HG03060 (cell line): ENCODE measurements at regions not wholly inside any gene's neighbourhood (a gene's known extent, or its start where the extent isn't known, plus 50 kb on each side); places are given as distances from the start of the nearest gene placed in this dataset.
"Not testable (repeated sequence)": the region's sequence is repeated elsewhere in the genome, so short reads cannot be mapped to it uniquely, and the experiment has no call there.

Experiments used
- ATAC-seq: cut with Tn5 transposase; IDR thresholded peaks from one replicate; pipeline ENCODE4 v1.9.1; 2021; ENCODE audit warnings: low read depth, moderate number of reproducible peaks; ENCODE audit not compliant: unreplicated experiment

DNA sequence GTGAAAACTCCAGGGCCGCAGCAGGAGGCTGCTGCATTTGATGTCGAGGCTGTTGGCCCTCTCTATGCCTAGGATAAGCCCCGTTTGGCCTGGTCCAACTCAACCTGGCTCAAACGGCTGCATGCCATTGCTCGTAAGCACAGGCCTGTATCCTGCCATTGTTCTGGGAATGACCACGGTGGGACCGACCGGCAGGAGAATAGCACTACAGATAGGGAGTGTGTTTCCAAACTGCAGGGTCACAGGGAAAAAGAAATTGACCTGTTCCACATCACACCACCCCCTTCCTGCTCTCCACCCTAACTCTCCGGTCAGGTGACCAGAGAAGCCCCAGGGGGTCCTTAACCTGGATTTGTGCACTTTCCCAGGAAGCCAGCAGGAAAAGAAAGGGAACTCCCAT, 278.7 kb upstream of the KLF4 start:
- ATAC-seq, result no peak

DNA sequence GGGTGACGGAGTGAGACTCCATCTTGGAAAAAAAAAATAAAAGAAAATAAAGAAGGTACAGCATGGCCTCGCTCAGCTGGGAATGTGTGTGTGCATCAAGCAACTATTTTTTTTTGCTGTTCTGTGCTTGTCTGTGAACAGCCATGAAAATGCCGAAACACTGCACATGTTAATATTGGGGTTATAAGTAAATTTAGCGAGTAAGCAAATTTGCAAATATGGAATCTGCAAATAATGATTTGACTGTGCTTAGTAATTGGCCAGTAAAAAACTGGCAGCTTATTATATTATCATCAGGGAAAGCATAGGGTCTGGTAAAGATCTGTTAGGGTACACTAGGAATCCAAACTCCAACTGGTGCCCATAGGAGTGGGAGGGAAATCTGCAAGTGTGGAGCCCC, 278.1 kb upstream of the KLF4 start:
- no peak for ATAC-seq

DNA sequence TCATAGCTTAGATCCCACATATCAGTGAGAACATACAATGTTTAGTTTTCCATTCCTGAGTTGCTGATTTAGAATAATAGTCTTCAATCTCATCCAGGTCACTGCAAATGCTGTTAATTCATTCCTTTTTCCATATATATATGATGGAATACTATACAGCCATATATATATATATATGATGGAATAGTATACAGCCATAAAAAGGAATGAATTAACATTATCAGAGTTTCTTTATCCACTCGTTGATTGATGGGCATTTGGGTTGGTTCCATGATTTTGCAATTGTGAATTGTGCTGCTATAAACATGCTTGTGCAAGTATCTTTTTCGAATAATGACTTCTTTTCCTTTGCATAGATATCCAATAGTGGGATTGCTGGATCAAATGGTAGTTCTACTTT, 273.9 kb upstream of the KLF4 start:
- not testable (repeated sequence) for ATAC-seq

DNA sequence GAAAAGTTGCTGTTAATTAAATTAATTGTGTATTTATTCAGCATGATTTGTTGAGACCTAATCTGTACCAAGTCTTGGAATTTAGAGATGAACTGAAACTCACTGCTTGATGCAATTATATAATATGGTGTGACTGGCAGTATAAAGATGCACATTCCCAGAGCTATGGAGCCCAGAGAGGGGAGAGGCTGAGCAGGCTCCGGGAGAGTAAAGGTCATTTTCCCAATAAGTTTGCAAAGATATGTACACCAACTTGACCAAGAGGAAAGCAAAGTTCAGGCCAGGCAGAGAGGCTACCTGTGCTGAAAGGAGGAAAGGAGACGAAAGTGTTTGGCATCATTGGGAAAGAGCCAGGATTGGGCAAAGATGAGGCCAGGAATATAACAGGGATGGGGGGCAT, 271.7 kb upstream of the KLF4 start:
- no peak for ATAC-seq

DNA sequence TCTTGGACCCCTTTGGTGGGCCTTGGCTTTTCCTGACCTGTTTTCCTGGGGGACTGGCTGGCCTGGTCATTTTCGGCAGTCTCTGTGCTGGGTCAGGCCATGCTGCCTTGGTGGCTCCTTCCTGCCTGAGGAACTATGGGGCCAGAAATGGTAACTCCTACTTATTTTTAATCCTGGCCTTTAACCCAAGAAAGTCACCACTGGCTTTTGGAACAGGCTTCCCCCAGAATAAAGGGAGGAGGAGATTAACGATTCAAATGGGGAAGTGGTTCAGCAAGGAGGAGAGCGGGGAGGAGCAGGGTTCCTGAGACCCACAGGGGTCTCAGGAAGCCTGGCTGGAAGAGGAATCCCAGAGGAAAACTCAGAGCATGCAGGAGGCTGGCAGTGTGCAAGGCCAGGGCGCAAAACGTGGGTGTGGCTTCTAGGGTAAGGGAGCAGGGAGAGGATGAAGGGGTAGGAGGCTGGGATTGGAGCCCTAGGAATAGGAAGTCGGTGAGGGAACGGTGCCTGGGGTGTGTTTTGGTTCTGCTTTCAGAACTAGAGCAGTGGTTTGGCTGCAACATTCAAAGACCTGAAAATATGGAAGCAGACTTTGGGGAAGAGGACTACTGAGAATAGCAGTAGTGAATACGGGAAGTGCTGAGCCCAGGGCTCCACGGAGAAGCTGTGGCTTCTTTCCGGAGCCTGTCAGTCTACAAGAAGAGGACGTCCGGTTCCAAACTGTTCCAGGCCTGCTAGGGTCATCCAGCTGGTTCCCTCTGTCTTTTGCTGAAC, 271.1 kb upstream of the KLF4 start:
- no peak for ATAC-seq

DNA sequence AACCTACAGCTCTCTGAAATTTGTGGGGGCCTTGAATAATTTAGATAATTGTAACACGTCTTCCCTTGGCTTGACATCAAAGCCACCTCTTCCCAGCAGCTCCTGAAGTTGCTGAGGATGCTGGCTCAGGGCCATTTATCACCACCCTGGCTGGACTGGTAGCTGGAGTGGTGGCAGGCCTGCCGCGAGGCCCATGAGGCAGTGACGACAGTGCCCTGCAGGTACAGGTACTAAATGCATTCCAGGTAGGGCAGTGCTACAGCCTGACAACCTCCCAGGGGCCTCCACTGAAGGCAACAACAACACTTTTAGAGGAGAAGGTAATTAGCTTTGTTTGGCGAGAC, 270.2 kb upstream of the KLF4 start:
- ATAC-seq, result no peak

DNA sequence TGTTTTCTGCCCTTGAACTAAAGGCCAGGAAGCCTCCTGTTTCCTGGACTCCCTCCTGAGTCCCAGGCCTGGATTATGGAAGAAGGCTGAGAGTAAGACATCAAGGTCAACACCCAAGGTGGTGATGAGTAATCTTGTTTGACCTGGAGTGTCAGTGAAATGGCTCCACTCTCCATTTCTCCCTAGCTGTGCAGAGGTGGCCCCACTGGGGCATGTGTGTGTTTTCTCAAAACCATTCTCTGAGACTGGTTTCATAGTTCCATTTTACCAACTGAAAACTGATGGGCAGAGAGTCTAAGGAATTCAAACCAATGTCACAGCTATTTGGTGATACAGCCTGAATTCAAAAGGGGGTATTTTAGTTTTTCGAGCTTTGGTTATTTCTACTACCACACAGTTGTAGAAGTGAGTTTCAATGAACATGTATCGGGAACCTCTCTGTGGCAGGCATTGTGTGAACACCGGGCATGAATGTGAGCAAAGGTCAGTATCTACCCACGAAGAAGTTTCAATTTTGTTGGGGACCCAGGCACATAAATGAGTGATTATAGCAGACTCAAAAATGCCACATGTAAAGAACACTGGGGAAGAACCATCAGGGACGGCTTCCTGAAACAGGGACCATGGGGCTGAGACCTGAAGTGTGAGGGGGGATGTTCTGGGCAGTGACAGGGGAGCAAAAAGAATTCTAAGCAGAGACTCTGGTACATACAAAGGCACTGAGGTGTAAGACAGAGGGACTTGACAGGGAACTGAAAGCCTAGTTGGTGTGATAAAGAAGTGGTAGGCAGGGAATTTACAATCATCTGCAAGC, 269.6 kb upstream of the KLF4 start:
- ATAC-seq, result no peak

DNA sequence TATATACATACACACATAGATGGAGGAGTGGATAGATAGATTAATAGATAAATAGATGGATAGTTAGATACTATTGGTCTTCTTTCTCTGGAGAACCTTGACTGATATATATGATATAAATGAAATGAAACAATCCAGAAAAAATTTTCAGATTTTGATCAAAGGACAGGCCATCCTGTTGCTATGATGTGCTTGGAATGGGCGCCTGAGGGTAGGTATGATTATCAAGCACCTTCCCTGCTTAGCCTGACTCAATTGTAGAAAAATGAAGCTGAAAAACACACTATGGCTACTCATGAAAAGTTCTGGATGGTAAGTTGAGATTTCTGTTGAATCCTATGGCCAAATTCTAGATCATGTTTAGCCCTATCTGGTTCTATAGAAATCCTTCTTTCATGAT, 266.5 kb upstream of the KLF4 start:
- ATAC-seq, result no peak

DNA sequence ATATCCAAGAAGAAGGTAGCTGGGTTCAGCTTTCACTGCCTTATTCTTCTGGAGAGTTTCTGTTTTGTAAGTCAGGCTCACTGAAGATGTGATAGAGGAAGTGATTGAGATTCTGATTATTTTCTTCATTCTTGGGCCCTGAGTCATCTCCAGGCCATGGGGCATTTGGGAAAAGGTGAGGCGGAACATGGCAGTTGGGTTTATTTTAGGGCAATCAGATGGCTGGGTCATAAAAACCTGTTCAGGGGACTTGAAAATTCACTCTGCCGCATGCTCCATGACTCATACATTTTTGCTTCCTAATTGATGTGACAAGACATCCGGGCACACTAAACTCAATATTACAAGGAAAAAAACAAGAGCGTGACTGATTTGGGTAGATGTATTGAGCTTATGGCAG, 265.7 kb upstream of the KLF4 start:
- no peak for ATAC-seq

DNA sequence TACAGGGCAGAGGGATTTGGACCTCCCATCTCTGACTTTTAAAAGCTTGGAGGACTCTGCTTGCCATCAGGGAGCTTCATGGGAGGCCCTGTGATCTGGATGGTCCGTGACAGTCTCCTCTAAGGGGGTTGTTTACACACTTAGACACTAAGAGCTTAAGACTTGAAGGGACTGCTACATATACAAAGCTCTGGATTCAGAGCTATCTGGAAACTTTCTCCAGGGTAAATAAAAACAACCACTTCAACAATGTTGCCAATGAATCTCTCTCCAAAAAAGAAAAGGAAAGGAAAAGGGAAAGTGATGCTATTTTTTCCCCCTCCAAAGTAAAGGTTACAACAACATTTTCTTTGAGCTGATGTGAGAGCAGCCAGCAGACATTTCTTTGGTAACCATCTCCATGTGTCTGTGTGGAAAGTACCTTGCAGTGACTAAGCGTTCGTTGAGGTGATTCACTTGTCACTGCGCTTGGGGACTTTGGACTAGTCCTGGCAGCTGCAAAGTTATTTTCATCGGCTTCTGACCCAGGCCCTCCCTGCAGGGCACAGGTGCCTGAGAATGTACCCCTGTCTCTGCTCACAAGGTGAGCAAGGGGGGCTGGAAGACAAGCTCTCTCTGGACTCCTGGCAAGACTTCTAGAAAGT, 262.1 kb upstream of the KLF4 start:
- ATAC-seq, result peak; percentile 44

DNA sequence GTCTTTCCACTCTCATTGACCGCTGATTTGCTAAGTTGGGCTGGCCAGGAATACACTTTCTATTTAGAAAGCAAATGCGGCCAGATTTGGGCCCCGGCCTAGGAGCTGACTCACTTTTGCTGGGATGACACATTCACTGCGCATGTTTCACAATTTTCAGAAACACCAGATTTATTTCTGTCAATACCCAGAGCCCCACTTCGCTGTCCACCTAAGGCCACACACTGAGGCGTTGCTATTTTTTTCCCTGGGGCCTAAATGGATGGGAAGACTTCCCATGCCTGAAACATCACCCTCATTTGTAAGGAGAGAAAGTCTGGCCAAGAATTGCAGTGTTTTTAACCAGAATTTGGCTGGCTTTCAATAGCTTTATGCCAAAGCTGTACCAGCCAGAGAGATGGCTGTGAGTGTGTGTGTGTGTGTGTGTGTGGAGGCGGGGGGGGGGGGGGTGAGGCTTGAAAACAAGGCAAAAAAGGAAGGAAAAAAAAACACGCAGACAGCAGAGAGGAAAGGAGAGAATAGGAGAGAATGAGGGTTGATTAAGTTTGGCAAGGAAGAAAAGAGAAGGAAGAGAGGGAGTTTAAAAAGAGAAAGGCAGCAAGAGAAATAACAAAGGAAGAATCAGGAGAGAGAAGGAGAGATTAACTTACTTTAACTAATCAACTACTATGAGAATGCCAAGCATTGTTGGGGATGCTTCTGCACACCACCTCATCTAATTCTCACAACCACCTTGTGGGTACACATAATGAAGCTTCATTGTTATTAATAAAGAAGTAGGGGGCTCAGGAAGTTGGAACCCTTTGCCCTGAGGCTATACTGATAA, 261.4 kb upstream of the KLF4 start:
- ATAC-seq, result no peak

DNA sequence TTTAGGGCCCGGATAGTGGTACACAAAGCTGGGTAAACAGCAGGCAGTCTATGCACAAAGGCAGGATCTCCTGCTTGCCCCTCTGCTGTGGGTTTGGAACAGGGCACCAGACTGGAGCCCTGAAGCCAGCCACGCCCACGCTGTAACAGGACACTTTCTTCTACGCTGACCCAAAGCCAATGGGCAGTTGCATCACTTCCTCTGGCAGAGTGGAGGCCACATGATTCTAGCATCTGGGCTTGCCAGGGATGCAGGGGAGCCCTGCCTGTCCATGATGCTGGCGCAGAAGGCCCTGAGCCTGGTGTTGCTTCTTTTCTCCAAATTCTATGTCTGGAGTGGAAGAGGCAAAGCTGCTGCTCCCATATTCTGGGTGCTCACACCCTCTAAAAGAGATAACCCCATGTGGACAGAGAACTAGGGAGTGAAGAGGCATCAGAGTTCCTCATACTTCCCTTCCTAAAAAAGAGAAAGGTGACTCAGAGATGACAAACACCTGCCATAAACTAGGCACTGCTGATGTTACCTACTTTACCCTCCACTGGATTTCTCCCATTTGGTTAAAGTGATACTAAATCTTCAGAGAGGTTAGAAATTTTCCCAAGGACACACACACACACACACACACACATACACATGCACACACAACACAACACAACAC, 260.3 kb upstream of the KLF4 start:
- ATAC-seq, result no peak

DNA sequence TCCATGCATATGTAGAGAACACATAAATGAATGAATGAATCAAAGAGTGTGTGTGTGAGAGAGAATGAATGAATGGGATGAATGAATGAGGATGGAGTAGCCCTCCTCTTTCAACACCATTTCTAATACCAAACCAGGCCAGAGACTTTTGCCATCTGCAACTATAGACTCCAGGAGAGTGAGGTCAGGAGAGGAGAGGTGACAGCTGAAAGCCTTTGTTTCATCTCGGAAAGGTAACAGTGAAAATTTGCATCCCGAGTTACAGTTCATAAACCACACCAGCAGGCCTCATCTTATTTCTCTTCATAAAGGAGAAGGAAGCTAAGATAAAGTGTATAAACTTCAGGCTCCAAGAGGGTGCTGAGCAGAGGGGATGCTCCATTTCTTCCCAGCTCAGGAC, 255.3 kb upstream of the KLF4 start:
- ATAC-seq, result no peak

DNA sequence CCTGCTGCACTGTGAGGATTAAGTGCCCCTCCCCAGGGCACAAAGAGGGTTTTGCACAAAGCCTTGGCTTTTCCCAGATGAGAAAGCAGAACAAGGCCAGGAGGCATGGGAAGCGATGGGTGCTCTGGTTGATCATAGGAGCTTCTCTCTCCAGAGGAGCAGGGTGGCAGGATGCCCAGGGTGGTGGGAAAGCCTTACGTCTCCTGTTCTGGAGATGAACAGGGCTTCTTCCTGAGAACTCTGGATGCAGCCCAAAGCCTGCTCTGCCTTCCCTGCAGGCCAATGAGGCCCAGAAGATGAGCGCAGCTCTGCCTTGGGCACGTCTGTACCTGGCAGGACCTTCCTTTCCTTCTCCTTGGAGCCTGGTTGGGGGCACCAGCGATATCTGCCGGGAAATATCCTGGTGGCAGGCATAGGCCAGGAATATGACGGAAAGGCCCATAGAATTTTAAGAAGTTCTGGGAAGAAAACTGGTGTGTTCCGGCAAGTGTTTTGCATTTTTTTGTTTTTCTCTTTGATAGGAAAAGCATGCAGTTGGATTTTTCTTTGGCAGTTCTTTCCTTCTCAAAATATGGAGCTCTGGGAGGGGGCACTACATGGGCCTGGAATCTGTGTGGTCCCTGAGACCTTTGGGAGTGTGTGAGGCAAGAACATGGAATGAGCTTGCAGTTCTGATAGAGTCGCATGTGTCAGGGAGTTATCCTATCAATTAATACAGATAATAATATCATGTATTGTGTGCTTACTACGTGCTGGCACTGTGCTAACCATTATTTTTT, 253.2 kb upstream of the KLF4 start:
- no peak for ATAC-seq

DNA sequence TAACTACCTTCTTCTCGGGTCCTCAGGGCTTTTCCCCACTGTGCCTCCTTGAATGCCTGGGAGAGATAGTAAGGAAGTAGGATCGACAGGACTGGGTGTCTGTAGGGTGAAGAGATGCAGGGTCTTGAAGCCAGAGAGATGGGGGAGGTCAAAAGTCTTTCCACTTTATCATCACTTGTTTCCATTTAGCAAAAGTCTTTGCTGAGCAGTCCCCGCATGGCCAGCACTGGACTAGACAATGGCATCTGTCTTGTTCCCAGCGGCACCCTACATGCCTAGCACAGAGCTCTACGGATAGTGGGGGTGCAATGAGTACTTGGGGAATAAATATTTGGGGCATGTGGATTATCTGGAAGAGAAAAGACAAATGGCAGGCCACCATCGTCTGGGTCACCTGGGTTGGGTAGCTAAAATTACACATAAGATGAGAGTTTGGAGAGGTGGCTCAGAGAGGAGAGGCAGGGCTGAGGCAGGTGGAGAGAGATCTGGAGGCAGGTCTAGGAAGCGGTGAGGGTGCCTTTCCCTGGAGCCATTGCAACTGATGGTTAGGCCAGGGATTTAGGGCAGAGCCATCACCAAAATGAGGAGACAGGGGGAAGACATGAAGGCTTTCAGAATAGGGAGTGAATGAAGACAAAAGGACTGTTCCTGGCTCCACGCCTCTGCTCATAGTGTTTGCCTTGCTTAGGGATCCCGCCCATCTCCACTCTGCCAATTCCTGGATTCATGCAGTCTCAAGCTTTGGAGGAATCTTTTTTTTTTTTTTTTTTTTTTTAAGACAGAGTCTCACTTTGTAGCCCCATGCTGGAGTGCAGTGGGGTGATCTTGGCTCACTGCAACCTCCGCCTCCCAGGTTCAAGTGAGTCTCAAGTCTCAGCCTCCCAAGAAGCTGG, 250.8 kb upstream of the KLF4 start:
- ATAC-seq, result no peak

DNA sequence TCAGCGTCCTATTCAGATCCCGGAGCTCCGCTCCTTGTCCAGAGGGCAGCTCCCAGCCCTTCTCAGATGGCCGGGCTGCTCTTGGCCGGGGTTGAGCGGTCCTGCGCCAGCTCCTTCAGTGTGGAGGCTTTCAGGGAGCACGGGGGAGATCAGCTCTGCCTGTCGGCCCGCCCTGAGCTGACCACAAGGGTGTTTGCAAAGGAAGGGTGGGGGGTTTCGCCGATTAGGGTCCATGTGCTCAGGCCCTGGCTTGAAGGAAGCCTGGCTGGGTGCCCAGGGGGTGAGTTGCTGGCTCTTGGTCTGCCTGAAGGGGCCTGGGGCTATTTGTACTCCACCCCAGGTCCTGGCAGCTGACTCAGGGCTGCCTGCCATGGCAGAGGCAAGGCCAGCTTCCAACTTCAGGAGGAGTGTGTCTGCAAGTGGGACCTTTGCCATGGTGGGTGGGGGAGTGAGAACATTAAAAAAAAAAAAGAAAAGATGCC, 250.1 kb upstream of the KLF4 start:
- ATAC-seq, result no peak

DNA sequence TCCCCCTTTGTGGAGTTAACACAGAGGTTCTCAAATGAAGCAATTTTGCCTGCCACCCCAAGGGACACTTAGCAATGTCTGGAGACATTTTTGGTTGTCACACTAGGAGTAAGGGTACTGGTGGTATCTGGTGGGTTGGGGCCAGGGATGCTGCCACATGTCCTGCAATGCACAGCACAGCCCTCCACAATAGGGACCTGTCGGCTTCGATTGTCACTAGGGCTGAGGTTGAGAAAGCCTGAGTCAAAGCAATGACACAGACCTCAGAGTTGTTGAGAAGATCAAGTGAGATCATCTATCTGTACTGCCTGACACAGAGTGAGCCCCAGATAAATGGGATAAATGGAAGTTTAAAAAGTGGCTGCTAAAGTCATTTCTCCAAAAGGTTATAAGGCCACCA, 249.2 kb upstream of the KLF4 start:
- ATAC-seq, result no peak

DNA sequence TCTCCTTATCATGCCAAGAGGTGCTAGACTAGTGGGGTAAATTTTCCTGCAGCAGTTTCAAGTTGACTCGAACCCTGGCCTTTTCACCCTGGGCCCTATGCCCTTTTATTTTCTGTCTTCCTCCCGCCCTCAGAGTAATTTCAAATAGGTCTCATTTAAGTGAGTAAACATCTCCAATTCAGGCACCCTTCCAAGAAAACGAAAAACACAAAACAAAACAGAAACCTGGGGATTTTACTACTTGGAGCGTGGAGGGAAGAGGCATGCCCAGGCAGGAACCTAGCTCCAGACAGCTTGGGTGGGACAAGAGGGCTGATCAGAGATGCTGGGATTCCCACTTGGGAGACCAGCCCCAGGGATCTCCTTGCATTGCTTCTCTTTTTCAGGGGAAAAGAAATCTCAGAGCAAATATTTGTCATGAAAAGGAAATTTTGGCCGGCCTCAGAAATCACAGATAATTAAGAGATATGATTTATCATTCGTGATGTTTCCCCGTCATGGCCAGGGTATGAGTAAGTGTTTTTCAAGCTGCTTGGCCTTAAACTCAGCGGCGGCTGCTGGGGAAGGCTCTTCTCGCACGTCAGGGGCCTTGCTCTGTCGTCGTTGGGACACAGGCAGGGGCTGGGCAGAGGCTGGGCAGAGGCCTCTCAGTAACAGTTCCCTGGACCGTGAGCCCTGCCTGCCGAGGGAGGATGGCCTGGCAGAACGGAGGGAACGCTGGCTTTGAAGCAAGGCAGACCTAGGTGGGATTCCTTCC, 248.6 kb upstream of the KLF4 start:
- ATAC-seq, result no peak
